Hepatocyte (in vitro differentiated cells): ENCODE measurements at regions not wholly inside any gene's neighbourhood (a gene's known extent, or its start where the extent isn't known, plus 50 kb on each side); places are given as distances from the start of the nearest gene placed in this dataset.

Experiments used
- EZH2 ChIP-seq: fragments of 200-600 bp; sonication (generic); IDR thresholded peaks from 2 replicates; pipeline ENCODE4 v1.6.1; 2016; ENCODE audit warnings: antibody characterized with exemption, mild to moderate bottlenecking, borderline replicate concordance
- TF ChIP-seq, protein P1 (sequence below): fragments of 200-600 bp; sonication (generic); IDR thresholded peaks from 2 replicates; pipeline ENCODE4 v1.5.1; 2016; ENCODE audit warnings: antibody characterized with exemption, mild to moderate bottlenecking; ENCODE audit not compliant: poor library complexity

- TF ChIP-seq EZH2, result no peak
- TF ChIP-seq, protein P1, sequence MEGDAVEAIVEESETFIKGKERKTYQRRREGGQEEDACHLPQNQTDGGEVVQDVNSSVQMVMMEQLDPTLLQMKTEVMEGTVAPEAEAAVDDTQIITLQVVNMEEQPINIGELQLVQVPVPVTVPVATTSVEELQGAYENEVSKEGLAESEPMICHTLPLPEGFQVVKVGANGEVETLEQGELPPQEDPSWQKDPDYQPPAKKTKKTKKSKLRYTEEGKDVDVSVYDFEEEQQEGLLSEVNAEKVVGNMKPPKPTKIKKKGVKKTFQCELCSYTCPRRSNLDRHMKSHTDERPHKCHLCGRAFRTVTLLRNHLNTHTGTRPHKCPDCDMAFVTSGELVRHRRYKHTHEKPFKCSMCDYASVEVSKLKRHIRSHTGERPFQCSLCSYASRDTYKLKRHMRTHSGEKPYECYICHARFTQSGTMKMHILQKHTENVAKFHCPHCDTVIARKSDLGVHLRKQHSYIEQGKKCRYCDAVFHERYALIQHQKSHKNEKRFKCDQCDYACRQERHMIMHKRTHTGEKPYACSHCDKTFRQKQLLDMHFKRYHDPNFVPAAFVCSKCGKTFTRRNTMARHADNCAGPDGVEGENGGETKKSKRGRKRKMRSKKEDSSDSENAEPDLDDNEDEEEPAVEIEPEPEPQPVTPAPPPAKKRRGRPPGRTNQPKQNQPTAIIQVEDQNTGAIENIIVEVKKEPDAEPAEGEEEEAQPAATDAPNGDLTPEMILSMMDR, result no peak
These were observed 309.9 kb upstream of the SATB1 start for GRCh38 chr3:18735005-18735404.
